DND-41 (cell line): ENCODE measurements at regions not wholly inside any gene's neighbourhood (a gene's known extent, or its start where the extent isn't known, plus 50 kb on each side); places are given as distances from the start of the nearest gene placed in this dataset.

Source experiments
- CTCF ChIP-seq: IDR thresholded peaks from 2 replicates; pipeline ENCODE4 v1.5.1; 2012; ENCODE audit warnings: borderline replicate concordance, low read length, moderate library complexity, mild to moderate bottlenecking; ENCODE audit not compliant: poor library complexity, severe bottlenecking; ENCODE audit errors: extremely low read depth
- EZH2 ChIP-seq: IDR thresholded peaks from 3 replicates; pipeline ENCODE4 v1.6.1; 2012; ENCODE audit warnings: borderline replicate concordance, low read depth, mild to moderate bottlenecking, moderate library complexity, low read length, inconsistent platforms; ENCODE audit not compliant: severe bottlenecking

- no peak for TF ChIP-seq EZH2
- TF ChIP-seq CTCF, result no peak
These were observed 664.0 kb upstream of the IGFBP7 start for GRCh38 chr4:57774171-57774570.
